Activated CD8-positive, alpha-beta memory T cell treated with anti-CD3 and anti-CD28 coated beads for 4 hours (primary cell): ENCODE measurements at regions not wholly inside any gene's neighbourhood (a gene's known extent, or its start where the extent isn't known, plus 50 kb on each side); places are given as distances from the start of the nearest gene placed in this dataset.
"Not testable (repeated sequence)": the region's sequence is repeated elsewhere in the genome, so short reads cannot be mapped to it uniquely, and the experiment has no call there.

Experiments used
- DNase-seq, 2 donors: peaks; one replicate each; pipeline ENCODE4 v3.0.0-alpha.2; 2020; ENCODE audit warnings: low read depth in 2 of 2

DNA sequence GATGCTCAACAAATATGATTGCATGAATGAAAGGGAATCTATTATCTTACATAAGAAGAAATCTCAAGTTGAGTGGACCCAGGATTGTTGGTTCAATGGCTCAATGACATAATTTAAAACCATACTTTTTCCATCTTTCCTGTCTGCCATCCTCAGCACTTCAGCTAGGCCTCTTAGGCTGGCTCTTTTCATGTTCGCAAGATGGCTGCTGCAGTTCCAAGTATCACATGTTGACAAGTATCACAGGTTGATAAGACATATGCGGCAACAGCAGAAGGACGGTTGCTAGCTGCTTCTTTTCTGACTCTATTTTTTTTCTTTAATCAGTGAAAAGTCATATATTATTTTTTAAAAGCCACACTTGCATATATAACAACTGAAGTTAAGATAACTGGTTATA is 79.0 kb upstream of the CDK6 start:
- DNase-seq: no peak

DNA sequence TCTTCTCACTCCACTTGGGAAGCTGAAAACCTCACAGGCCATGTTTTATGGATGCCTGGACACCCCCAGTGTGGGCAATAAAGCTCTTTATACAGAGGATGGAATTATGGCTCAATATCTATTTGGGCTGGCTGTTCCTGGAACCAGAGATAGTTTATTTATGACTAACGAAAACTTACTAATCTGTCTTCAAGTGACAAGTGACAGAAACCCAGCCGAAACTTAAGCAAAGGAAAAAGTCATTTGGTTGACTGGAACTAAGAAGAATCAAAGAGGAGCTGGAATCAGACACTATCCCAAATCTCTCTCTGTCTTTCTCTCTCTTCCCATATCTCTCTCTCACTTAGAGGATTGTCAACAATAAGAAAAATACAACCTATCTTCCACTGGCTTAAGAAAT is 78.3 kb upstream of the CDK6 start:
- DNase-seq: no peak

- DNase-seq: no peak
Measured at GRCh38 chr7:92913849-92914248, 77.5 kb upstream of the CDK6 start.

- DNase-seq: no peak
Measured at GRCh38 chr7:92910976-92911375, 74.6 kb upstream of the CDK6 start.

DNA sequence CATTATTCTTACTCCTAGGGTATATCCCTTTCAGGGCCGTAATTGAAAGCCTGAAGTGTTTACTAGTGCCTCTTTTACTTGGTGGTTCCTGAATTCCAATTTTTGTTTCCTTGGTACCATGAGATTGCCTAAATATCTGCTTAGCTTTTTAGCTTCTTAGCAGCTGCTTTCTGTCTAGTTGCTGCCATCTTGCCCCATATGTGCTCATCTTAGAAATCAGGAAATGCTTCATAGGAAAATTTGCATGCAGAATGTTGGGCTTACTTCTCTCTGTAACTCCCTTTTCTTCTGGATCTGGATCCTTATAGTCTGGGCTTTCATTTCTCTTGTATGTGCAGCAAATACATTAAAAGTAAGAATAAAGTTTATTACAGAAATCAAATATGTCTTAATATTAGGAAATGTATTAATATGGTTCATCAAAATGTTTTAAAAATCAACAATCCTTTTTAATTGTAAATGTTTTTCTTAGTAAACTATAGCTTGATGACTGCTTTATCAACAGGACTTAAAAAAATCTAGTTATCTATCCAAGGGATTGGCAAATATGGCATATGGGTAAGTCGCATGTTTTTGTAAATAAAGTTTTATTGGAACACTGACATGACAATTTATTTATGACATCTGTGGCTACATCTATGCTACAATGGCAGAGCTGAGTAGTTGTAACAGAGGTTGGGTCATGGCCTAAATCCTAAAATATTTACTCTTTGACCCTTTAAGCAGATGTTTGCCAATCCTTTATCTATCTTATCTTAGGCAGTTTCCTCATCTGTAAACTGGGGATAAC is 73.5 kb upstream of the CDK6 start:
- no peak for DNase-seq

- DNase-seq: peak; percentile 75 to 83
Measured at GRCh38 chr7:92904244-92905131, 68.1 kb upstream of the CDK6 start.

DNA sequence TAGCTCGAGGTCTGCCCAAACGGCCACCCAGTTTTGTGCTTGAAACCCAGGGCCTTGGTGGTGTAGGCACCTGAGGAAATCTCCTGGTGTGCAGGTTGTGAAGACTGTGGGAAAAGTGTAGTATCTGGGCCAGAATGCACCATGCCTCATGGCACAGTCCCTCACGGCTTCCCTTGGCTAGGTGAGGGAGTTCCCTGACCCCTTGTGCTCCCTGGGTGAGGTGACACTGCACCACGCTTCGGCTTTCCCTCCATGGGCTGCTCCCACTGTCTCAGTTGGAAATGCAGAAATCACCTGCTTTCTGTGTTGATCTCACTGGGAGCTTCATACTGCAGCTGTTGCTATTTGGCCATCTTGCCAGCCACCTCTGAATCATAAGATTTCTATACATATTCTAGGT is 62.4 kb upstream of the CDK6 start:
- DNase-seq: no peak

DNA sequence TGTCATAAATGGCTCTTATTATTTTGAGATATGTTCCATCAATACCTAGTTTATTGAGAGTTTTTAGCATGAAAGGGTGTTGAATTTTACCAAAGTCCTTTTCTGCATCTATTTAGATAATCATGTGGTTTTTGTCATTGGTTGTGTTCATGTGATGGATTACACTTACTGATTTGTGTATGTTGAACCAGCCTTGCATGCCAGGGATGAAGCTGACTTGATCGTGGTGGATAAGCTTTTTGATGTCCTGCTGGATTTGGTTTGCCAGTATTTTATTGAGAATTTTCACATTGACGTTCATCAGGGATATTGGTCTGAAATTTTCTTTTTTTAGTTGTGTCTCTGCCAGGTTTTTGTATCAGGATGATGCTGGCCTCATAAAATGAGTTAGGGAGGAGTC is 58.5 kb upstream of the CDK6 start:
- not testable (repeated sequence) for DNase-seq

DNA sequence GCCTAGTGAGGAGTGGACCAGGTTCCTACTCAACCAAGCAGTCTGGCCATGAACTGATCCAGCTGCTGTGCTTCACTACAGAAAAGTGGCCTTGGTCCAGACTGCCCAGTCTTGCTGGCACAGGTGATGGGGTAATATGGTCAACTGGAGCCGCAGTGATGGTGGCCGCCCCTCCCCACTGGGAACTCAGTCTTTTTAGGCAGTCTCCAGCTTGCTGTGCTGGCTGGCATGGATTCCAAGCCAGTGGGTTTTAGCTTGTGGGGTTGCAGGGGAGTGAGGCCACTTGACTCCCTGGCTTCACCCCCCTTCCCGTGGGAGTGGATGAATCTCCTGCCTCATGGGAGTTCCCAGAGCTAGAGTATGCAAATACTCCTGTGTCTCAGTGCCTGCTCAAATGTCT is 52.7 kb upstream of the CDK6 start:
- no peak for DNase-seq
